Hematopoietic multipotent progenitor cell treated with erythropoietin and hydrocortisone succinate and interleukin-3 and kit ligand, for 17 days (in vitro differentiated cells): ENCODE measurements at regions not wholly inside any gene's neighbourhood (a gene's known extent, or its start where the extent isn't known, plus 50 kb on each side); places are given as distances from the start of the nearest gene placed in this dataset.

Experiments
- DNase-seq: peaks from one replicate; pipeline ENCODE4 v3.0.0-alpha.2; 2015; ENCODE audit warnings: low spot score

DNA sequence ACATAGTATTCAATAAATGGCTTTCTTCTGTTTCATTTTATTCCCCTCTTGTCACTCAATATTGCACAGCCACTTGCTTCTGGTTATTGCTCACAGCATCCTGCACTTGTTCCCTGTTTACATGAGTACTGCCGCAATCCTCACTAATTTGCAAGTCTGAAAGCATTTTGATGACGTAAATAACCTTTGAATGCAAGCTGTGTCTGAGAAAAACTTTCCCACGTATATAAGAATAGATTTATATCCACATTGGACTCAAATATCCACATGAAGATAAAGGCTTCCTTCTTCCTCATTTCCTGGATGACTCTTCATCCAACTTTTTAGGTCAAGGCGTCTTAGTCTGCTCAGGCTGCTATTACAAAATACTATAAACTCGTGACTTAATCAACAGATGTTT, 88.2 kb upstream of the DAP start:
- no peak for DNase-seq

- DNase-seq: no peak
These were observed 83.0 kb upstream of the DAP start for GRCh38 chr5:10844016-10844415.

GRCh38 chr5:10842823-10843222, 81.8 kb upstream of the DAP start:
- no peak for DNase-seq

- no peak for DNase-seq
These were observed 79.0 kb upstream of the DAP start for GRCh38 chr5:10839916-10840599.

DNA sequence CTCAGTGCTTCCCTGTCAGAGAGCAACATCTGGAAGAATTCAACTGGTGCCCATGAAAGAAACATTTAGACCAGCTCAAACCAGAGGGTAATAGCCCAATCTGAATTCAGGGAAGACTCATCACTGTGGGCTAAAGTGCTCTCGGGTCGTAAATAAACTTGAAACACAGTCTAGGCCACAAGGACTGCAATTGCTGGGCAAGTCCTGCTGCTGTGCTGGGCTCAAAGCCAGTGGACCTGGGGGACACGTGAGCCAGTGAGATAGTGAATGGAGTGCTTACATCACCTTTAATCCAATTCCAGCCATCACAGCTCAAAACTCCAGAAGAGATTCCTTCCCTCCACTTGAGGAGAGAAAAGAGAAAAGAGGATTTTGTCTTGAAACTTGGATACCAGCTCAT, 78.1 kb upstream of the DAP start:
- DNase-seq: no peak

DNA sequence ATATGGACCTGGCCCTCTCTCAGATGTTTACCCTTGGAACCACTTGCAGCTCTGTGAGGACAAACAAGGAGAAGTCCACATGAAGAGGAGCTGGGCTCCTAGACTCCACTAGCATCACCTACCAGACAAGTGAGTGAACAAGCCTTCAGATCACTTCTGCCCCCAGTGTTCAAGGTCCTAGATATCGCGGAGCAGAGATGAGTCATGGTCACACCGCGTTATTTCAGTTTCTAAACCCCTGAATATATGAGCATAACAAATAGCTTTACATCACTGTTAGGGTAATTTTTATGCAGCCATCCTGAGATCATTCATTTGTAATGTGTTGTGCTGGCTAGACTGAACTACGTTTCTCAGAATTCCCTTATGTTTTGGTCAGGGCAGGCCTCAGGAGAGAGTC, 77.0 kb upstream of the DAP start:
- DNase-seq: no peak

GRCh38 chr5:10836986-10837385, 76.0 kb upstream of the DAP start:
- no peak for DNase-seq

DNA sequence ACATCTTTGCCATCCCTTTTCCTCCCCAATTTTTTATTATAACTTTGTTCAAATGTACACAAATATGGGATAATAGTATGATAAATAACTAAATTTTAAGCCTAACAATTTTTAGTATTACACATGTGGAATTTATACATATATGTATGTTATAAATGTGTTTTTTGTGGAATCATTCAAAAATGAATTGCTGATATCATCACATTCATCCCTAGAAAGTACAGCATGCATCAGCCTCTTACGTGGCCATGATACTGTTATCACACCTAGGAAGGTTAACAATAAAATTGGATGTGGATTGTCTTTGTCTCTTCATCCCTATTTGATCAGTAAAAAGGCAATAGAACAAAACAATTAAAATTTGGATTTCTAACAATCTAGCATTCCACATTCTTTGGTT, 73.7 kb upstream of the DAP start:
- DNase-seq: no peak

GRCh38 chr5:10832987-10833386, 72.0 kb upstream of the DAP start:
- no peak for DNase-seq

GRCh38 chr5:10832421-10832820, 71.4 kb upstream of the DAP start:
- no peak for DNase-seq

- no peak for DNase-seq
These were observed 70.4 kb upstream of the DAP start for GRCh38 chr5:10831419-10831818.

DNA sequence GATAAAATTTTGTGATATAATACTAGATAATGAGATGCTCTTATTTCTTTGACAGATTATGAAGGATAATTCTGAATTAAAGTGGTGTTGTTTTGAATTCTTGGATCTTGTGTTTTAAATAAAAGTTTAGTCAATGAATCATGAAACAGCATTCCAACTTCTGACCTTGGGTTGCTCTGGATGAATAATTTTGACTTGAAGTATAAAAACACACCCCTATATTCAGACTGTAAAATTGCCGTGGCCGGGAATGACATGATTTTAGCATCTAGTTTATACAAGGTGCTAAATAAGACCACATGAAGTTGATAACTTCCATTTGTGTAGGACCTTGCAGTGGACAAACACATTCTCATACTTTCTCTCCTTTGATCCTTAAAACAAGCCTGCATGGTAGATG, 67.2 kb upstream of the DAP start:
- no peak for DNase-seq

- no peak for DNase-seq
These were observed 66.5 kb upstream of the DAP start for GRCh38 chr5:10827571-10827970.

DNA sequence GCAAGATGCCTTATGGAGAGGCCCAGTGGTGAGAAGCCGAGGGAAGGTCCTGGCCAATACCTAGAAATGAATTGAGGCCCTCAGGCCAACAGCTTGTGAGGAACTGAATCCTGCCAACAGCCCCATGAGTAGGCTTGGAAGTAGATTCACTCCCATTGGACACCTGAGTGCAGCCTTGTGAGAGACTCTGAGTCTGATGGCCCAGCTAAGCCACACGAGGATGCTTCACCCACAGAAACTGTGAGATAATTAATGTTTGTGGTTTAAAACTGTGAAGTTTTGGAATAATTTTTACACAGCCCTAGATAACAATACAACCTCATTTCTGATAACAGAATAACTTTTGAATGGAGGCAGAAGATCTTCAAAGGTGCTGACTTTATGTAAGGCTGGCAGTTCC, 65.9 kb upstream of the DAP start:
- no peak for DNase-seq

DNA sequence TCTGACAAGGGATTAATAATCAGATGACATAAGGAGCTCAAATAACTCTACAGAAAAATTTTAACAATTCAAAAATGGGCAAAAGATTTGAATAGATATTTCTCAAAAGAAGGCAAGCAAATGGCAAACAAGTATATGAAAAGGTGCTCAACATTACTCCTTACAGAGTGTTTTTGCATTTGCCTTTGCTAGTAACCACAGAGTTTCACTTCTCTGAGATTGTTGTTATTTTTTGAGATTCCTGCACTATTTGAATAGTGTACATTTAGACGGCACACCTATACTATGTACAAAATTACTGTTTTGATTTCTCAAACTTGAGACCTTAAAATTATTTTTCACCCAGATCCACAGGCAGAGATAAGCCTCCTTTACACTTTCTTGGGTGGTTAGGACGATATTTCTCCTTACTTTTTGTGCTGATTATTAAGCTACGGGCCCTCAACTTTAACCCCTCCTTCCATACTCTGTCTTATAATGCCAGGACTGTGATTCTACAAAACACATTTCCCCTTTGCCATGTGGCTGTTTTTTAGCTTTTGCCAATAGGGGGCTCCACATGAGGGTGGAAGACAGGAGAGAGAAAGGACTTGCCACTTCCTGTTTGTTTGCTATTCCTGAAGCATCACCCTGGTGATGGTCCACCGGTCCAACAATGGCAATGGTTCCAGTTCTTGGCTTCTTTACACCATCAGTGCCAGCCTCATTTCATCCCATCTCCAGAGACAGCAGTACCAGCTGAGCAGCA, 65.0 kb upstream of the DAP start:
- DNase-seq: no peak

- DNase-seq: no peak
These were observed 51.2 kb upstream of the DAP start for GRCh38 chr5:10812218-10812617.
